ENCODE measurements at regions not wholly inside any gene's neighbourhood (a gene's known extent, or its start where the extent isn't known, plus 50 kb on each side); places are given as distances from the start of the nearest gene placed in this dataset.

DNA sequence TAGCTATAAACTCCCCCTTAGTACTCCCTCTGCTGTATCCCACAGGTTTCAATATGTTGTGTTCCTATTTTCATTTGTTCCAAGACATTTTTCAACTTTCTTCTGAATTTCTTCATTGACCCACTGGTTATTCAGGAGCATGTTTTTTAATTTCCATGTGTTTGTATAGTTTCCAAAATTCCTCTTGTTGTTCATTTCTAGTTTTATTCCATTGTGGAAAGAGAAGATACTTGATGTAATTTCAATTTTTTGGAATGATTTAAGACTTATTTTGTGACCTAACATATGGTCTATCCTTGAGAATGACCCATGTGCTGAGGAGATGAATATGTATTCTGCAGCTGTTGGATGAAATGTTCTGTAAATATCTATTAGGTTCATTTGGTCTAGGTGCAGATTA lies 497.2 kb downstream of the BCKDHB start:
- Histone ChIP-seq H2AFZ (ENCODE audit: low read length) (no peak overlapping the region), H3K79me2 (ENCODE audit: insufficient read depth, low read depth, low read length) (no peaks in the 10 kb centered on the region), H3K9me3 (ENCODE audit: low read length) (no peaks in the 10 kb centered on the region), H3K27ac (ENCODE audit: low read depth, low read length, poor library complexity, severe bottlenecking) (no peak overlapping the region), H3K9me2 (ENCODE audit: insufficient read depth, low read length) (no peaks in the 10 kb centered on the region), H3K36me3 (ENCODE audit: insufficient read depth, low read length) (no peaks in the 10 kb centered on the region), H4K20me1 (ENCODE audit: insufficient read depth, low read length) (no peaks in the 10 kb centered on the region), H3K4me2 (ENCODE audit: low read length) (no peak overlapping the region), H3K4me1 (ENCODE audit: insufficient read depth, low read length, poor library complexity, severe bottlenecking) (no peaks in the 10 kb centered on the region), H3K4me3 (ENCODE audit: low read depth, low read length, poor library complexity, severe bottlenecking) (no peak overlapping the region)
- intact Hi-C loops (cut with micrococcal nuclease; ENCODE audit: unreplicated experiment), result no loop called here
- TF ChIP-seq, protein P1, sequence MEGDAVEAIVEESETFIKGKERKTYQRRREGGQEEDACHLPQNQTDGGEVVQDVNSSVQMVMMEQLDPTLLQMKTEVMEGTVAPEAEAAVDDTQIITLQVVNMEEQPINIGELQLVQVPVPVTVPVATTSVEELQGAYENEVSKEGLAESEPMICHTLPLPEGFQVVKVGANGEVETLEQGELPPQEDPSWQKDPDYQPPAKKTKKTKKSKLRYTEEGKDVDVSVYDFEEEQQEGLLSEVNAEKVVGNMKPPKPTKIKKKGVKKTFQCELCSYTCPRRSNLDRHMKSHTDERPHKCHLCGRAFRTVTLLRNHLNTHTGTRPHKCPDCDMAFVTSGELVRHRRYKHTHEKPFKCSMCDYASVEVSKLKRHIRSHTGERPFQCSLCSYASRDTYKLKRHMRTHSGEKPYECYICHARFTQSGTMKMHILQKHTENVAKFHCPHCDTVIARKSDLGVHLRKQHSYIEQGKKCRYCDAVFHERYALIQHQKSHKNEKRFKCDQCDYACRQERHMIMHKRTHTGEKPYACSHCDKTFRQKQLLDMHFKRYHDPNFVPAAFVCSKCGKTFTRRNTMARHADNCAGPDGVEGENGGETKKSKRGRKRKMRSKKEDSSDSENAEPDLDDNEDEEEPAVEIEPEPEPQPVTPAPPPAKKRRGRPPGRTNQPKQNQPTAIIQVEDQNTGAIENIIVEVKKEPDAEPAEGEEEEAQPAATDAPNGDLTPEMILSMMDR (conservative IDR thresholded peaks at IDR 0.05; ENCODE audit: low read length), result no peak
- TF ChIP-seq EZH2phosphoT487 (IDR thresholded peaks at IDR 0.05; ENCODE audit: borderline replicate concordance, low read depth, low read length), result no peak
- ChIA-PET CTCF (ENCODE audit: unreplicated experiment) (no interaction called here), POLR2A (no interaction called here)
- BruUV-seq (replicated peaks), result no TSS peak
- DNase-seq (ENCODE audit: low spot score), result no peak

DNA sequence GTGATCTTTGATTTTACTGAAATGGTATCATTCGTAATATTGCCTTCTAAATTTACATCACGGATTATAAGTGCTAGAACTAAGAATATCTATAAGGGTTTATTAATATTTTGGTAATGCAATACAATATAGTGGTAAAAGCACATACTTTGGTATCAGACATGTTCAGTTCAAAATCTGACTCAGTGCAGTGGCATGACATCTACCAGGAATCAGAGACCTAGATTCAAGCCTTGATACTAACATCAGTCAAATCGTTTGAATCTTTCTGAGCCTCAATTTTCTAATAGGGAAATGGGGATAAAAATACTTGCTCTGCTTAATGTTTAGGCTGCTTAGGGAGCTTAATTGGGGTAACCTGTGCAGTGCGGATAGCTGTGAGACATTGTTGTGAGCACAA lies 488.0 kb downstream of the BCKDHB start:
- Histone ChIP-seq H3K27ac (ENCODE audit: low read depth, low read length, poor library complexity, severe bottlenecking) (no peak overlapping the region), H3K4me2 (ENCODE audit: low read length) (no peak overlapping the region), H3K9me3 (ENCODE audit: low read length) (no peaks in the 10 kb centered on the region), H3K79me2 (ENCODE audit: insufficient read depth, low read depth, low read length) (no peaks in the 10 kb centered on the region), H3K9me2 (ENCODE audit: insufficient read depth, low read length) (no peaks in the 10 kb centered on the region), H3K4me3 (ENCODE audit: low read depth, low read length, poor library complexity, severe bottlenecking) (no peak overlapping the region), H4K20me1 (ENCODE audit: insufficient read depth, low read length) (no peaks in the 10 kb centered on the region), H3K36me3 (ENCODE audit: insufficient read depth, low read length) (no peaks in the 10 kb centered on the region), H3K4me1 (ENCODE audit: insufficient read depth, low read length, poor library complexity, severe bottlenecking) (no peaks in the 10 kb centered on the region), H2AFZ (ENCODE audit: low read length) (no peak overlapping the region)
- no peak for DNase-seq (ENCODE audit: low spot score)
- intact Hi-C loops (cut with micrococcal nuclease; ENCODE audit: unreplicated experiment), result no loop called here
- CTCF ChIA-PET (ENCODE audit: unreplicated experiment), result no interaction called here
- POLR2A ChIA-PET, result no interaction called here
- no peak for TF ChIP-seq EZH2phosphoT487 (IDR thresholded peaks at IDR 0.05; ENCODE audit: borderline replicate concordance, low read depth, low read length)
- TF ChIP-seq, protein P1 (conservative IDR thresholded peaks at IDR 0.05; ENCODE audit: low read length), result no peak
- no TSS peak for BruUV-seq (replicated peaks)

DNA sequence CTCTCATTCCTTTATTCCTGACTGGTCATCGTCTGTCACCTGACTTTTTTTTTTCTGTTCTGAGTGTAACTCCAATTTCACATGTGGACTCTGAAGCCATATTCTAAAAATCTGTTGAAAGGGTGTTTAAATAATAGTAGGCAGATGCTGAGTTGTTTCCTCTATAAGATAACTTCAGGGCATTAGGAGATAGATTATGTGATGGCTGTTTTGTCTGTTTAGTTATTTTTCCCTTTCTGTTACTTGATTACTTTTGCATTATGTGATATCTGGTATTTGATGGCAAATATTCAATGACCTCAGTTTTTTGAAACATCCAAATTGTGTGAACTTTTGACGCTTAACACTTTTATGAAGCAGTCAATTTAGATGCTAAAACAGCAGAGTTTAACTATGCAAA lies 486.0 kb downstream of the BCKDHB start:
- ChIA-PET POLR2A (no interaction called here), CTCF (ENCODE audit: unreplicated experiment) (no interaction called here)
- Histone ChIP-seq H3K4me1 (ENCODE audit: insufficient read depth, low read length, poor library complexity, severe bottlenecking) (no peaks in the 10 kb centered on the region), H2AFZ (ENCODE audit: low read length) (no peak overlapping the region), H3K27ac (ENCODE audit: low read depth, low read length, poor library complexity, severe bottlenecking) (no peak overlapping the region), H3K4me2 (ENCODE audit: low read length) (no peak overlapping the region), H3K9me3 (ENCODE audit: low read length) (no peaks in the 10 kb centered on the region), H3K79me2 (ENCODE audit: insufficient read depth, low read depth, low read length) (no peaks in the 10 kb centered on the region), H3K36me3 (ENCODE audit: insufficient read depth, low read length) (no peaks in the 10 kb centered on the region), H3K4me3 (ENCODE audit: low read depth, low read length, poor library complexity, severe bottlenecking) (no peak overlapping the region), H4K20me1 (ENCODE audit: insufficient read depth, low read length) (no peaks in the 10 kb centered on the region), H3K9me2 (ENCODE audit: insufficient read depth, low read length) (no peaks in the 10 kb centered on the region)
- no TSS peak for BruUV-seq (replicated peaks)
- intact Hi-C loops (cut with micrococcal nuclease; ENCODE audit: unreplicated experiment), result no loop called here
- TF ChIP-seq, protein P1 (conservative IDR thresholded peaks at IDR 0.05; ENCODE audit: low read length), result no peak
- no peak for TF ChIP-seq EZH2phosphoT487 (IDR thresholded peaks at IDR 0.05; ENCODE audit: borderline replicate concordance, low read depth, low read length)
- DNase-seq (ENCODE audit: low spot score), result no peak
